ENCODE measurements at regions not wholly inside any gene's neighbourhood (a gene's known extent, or its start where the extent isn't known, plus 50 kb on each side); places are given as distances from the start of the nearest gene placed in this dataset.

GRCh38 chr3:159825216-159825854 is 163.3 kb upstream of the IL12A start:
- no peak for TF ChIP-seq EZH2 (IDR thresholded peaks at IDR 0.05; ENCODE audit: low read length)
- peak; percentile 5 to 50 (median 9) for TF ChIP-seq CTCF (optimal IDR thresholded peaks at IDR 0.05 in 1 of 3, IDR thresholded peaks at IDR 0.05 in 1 of 3, conservative IDR thresholded peaks at IDR 0.05 in 1 of 3; ENCODE audit: extremely low read depth in 1 of 3, insufficient read depth in 2 of 3, low read length in 3 of 3)
